ENCODE measurements at regions not wholly inside any gene's neighbourhood (a gene's known extent, or its start where the extent isn't known, plus 50 kb on each side); places are given as distances from the start of the nearest gene placed in this dataset.
"Not testable (repeated sequence)": the region's sequence is repeated elsewhere in the genome, so short reads cannot be mapped to it uniquely, and the experiment has no call there.

- not testable (repeated sequence) for DNase-seq
Observed at GRCh38 chr12:9448648-9449047, 159.1 kb downstream of the KLRB1 start.

DNA sequence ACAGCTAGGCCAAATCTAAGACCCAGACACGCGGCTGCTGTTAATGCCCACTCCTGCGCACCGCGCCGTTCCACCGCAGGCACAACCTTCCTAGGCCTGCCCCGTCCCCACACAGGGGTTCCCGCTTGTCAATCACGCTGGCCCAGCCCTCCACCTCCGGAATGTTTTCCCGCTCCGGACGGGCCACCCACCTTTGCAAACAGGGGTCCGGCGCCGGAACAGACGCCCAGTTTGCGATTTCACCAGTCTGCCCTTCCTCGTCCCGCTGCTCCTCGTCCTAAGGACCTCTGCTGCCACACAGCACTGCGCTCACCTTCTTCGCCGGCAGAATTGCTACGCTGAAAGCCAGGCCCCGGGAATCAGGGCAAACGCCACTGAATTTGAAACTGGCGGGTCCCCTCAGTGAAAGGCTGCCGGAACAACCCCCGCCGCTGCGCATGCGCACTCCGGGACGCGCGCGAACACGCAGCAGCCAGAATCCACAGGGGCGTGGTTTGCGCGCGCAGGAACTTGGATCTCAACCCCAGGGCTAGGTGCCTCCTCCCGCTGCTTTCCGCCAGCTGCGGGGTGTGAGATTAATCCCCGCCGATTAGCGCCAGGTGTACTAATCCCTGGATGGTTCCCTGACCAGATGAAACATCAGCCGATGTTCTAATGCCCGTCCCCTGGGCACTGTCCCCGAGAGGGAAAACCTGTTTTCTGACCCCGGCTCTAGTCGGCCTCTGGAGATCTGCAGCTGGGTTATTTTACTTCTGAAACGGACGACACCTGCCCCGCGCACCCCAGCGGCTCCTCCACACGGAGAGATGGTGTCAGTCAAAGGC lies 159.7 kb downstream of the KLRB1 start:
- DNase-seq, result peak; percentile 83 to 84

- DNase-seq, result not testable (repeated sequence)
Observed at GRCh38 chr12:9446883-9447761, 160.6 kb downstream of the KLRB1 start.

- DNase-seq, result not testable (repeated sequence)
Observed at GRCh38 chr12:9440428-9440827, 167.3 kb downstream of the KLRB1 start.

DNA sequence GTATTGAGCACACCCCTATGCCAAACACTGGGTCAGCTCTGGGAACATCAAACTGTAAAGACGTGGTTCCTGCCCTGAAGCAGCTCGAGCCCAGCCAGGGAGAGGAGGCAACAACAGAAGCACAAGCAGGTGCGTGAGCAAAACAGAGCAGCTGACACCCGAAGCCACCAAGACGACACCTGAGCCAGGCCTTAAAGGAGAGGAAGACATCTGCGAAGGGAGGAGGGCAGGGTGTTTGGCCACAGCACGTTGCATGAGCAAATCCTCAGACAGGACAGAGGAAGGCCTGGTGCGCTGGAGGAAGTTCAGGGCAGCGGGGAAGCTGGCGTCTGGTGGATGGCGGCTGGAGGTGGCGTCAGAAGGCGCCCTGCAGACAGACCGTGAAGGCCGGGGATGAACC lies 172.0 kb downstream of the KLRB1 start:
- DNase-seq, result not testable (repeated sequence)

DNA sequence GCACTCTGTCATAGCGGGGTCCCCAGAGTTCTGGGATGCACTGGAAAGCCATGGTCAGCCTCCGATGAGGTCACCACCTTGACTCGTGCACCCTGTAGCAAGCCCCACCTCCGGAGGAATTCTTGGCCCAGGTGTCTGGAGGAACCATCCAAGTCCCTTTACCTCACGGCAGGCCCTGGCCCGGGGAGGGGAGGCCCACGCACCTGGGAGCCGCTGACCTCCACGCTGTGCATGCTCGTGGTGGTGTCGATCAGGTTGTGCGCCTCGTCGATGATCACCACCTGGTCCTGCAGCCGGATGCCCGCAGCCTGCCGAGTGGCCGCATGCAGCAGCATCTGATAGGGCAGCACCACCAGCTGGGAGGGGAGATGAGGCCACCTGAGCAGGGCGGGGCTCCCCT lies 177.3 kb downstream of the KLRB1 start:
- DNase-seq, result not testable (repeated sequence)

DNA sequence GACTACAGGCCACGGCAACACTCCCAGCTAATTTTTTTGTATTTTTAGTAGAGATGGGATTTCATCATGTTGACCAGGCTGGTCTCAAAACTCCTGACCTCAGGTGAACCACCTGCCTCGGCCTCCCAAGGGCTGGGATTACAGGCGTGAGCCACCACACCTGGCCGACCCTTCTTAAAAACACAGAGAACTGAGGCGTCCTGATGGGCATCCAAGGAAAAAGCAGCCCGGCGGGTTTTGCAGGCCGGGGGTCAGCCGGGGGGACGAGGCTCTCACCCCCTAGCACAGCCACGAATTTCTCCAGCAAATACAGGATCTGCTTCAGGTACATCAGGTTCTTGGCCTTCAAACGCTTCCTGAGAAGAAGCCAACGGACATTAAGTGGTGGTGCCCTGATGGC lies 178.9 kb downstream of the KLRB1 start:
- DNase-seq, result not testable (repeated sequence)

DNA sequence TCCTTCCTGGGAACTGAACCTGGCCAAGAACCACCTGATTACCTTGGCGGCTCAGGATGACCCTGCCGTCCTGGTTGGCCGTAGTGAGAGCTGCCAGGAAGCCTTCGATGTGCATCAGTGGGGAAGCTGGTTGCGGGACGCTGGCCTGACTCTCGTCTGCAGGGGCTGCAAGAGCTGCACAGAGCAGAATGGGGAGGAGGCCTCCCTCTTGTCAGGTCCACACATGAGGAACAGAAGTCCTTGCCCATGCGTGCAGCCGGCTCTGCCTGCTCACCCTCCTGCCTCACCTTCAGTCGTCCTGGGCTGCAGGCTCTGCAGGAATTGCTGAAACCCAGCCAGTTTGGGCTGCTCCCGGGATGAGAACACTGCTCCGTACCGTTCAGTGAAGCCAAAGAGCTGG lies 182.3 kb downstream of the KLRB1 start:
- DNase-seq, result not testable (repeated sequence)

DNA sequence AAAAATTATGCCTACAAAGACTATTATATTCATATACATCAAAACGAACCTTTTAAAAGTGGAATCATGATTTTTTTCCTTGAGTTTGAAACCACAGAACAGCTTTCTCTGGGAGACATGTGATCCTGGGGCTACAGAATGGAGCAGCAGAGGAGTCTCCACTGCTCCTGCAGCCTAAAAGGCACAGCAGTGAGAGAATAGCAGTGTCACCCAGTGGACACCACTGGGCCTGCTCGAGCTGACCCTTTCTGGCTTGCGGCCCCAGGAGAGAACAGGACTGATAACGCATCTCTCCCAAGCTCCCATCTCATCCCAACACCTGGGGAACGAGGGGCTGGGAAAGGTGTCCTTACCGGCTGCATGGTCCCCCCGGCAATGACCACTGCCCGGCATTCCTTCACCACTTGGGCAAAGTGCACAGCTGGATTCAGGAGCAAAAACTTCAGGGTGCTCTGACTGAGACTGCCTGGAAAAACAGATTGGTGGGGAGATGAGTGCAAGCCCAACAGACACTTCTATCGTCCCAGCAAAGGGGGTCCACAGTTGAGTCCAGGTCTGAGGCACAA lies 183.5 kb downstream of the KLRB1 start:
- not testable (repeated sequence) for DNase-seq

DNA sequence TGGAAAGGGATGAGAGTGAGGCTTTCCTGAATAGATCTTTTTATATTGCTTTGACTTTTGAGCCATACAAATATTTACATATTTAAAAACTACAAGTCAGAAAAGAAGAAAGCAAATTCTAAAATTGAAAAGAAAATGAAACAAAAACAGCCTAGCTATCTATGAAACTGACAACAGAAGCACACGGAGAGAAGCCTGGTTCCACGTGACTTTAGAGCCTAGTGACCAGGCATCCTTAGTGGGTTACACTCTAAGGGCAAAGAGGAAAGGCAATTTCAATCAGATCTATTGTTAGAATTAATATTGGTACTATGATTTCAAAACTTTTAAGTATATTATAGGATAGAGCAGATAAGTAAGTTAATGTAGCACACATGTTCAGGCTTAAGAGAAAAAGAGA lies 185.0 kb downstream of the KLRB1 start:
- DNase-seq, result not testable (repeated sequence)

DNA sequence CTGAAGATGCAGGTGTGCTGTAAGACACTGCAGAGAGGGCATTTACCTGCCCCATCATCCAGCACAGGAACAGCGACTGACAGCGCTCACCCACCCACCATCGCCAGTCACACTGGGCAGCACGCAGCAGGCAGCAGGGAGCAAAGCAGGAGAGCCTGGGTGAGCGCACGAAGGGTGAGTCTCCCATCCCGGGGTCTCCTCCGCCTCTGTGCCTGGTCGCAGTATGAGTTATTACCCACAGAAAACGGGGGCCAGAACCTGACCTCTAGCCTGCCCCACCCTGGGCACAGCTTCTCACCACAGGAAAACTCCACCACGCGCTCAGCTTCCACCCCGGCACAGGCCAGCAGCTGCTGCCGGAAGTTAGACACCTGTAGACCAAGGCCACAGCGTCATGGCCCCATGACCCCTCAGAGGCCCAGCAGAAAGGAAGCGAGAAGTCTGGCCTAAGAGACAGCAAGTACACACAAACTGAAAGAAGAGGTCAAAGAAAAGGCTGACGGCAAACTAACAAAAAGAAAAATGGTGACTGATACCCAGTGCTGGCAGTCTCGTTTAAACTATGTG lies 186.1 kb downstream of the KLRB1 start:
- not testable (repeated sequence) for DNase-seq

- DNase-seq, result not testable (repeated sequence)
Observed at GRCh38 chr12:9420817-9421519, 186.7 kb downstream of the KLRB1 start.

DNA sequence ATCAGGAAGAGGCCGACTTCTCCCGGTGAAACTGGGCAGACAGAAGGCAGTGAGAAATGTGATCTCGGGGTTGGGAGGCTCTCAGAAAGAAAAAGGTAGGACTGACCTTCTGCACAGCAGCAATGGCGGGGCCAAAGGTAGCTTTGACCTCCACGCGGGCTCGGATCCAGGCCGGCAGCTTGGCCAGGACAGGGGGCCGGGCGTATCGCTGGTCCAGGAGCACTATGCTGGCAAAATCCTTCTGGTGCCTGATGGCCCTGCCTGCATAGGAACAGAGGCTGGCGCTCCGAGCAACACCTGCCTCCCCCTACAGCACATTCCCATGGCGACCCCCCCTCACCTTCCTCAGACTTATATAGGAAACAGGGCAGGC lies 189.1 kb downstream of the KLRB1 start:
- not testable (repeated sequence) for DNase-seq

DNA sequence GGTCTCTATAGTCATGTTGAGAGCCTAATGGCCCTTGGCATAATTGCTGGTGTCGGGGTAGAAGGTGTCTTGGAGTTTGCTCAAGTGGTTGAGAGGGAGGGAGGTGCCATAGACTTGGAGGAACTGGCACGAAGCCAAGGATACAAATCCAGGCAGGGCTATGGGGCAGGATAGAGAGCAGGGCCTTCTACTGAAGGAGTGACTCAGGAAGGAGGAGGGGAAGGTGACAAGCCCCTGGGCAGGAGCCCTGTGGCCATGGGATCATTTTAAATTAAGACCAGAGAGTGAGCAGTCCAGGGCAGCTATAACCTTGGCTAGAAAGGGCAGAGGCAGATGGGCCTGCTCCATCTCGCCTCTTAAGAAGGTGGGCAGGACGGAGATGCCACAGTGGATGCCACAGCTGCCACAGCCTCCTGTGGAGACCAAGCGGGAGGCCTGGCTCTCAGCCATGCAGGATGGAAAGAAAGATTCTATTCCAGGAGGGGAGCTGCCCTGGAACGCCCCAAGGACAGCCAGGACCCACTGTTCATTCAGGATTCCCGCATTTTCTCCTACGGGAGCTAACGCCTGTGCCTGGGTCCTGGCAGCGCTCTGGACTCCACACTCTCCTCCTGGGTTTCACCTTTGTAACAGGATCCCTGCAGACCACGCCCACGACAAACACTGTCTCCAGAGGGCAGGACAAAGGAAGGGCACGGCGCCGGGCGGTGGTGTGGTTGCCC lies 189.6 kb downstream of the KLRB1 start:
- not testable (repeated sequence) for DNase-seq

DNA sequence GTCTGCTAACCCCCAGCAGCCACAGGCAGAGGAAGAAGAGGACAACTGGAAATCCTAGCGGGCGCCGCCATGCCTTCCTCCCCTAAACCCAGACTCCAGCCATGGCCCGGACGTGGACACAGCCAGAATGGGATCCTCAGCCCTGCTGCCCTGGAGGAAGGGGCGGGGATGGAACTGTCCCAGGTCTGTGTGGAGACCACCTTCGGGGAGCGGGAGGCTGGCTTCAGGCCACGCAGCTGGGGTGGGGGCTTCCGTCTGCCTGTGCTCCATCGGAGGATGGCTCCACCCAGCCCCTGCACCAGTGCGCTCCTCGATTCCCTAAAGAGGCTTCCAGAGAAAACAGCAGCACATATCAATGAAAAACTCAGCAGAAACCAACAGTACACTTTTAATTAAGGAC lies 190.4 kb downstream of the KLRB1 start:
- not testable (repeated sequence) for DNase-seq

GRCh38 chr12:9416346-9416745 lies 191.4 kb downstream of the KLRB1 start:
- DNase-seq, result not testable (repeated sequence)

- DNase-seq, result not testable (repeated sequence)
Observed at GRCh38 chr12:9415898-9416297, 191.8 kb downstream of the KLRB1 start.

GRCh38 chr12:9413862-9414261 lies 193.9 kb downstream of the KLRB1 start:
- DNase-seq, result not testable (repeated sequence)

DNA sequence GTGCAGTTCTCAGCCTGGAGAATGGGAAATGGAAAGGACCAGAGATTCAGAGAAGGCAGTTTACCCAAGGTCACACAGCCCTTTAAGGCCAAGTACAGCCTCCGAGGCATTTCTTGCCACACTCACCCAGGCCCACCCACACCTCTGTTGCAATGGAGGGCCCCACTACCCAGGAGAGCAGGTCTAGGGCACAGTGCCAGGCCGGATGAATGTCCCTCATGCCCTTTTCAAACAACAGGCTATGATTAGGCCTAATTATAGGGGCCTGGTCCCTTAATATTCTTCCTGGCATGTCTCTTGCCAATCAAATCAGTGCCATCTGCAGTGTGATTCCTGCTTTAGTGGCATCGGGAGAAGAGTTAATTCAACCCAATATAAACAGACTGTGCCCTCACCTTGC lies 195.3 kb downstream of the KLRB1 start:
- DNase-seq, result not testable (repeated sequence)

DNA sequence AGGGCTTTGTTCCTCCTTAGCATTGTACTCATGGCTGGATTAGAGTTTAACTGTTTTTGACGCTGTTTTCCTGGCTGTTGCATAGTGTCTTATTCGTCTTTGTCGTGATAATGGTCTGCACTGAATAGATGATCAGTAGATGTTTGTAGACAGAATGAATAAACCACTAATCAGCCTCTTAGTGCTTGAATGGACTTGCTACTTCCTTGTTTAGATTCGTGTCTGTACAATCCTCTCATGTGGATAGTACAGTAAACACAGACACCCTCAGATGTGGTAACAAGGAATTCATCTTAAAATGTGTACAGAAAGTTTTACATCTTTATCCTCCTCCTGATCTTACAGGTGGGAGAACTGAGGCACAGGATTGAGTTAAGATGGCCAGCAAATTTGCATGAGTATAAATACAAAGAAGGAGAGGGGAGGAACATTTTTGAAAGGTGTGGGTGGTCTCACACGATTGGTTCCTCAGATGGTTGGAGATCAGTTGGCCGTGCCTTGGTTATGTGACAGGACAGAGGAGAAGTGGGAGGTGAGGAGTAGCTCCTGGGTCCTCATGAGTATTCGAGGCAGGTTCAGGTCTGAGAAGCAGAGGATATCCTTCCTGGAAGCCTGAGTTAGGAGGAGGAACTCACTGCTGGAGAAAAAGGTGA lies 196.0 kb downstream of the KLRB1 start:
- DNase-seq, result not testable (repeated sequence)

GRCh38 chr12:9407425-9407748 lies 199.2 kb upstream of the PZP start:
- DNase-seq, result not testable (repeated sequence)
